ENCODE measurements at regions not wholly inside any gene's neighbourhood (a gene's known extent, or its start where the extent isn't known, plus 50 kb on each side); places are given as distances from the start of the nearest gene placed in this dataset.

DNA sequence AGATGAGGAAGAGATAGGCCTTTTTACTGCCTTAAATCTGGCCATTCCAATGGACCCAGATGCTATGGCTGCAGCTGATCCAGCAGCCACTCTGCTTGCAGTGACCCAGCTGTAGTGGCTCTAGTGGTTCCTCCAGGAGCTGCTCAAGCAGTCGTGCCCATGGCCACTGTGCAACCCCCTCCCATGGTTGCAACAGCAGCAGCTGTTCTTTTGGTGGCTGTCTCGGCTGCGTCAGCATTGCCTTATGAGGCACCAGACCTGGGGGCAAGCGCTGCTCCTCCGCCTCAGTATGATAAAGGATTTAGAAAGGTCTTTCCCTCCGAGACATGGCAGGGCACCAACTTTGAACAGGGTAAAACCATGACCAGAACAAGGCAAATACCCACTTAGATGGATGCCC is 384.9 kb upstream of the DCC start:
- DNase-seq, result no peak

DNA sequence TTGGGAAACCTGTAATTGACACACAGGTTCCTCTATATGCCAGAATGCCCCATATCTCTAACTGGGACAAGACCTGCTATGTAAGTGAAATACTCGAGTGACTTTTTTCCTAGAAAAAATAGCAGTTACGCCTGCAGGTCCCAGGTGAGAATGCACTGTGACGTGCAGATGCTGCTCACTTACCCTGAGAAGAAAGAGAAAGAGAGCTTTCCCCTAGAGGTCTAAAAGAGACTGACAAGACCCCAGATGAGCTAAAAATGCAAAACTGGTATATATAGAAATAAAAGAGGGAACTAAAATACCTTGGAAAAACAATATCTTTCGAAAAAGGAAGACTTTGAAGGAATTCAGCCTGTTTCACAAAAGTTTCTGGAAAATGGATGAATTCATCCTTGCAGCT is 383.0 kb upstream of the DCC start:
- DNase-seq, result no peak

GRCh38 chr18:51980101-51980500 is 359.9 kb upstream of the DCC start:
- DNase-seq, result no peak

DNA sequence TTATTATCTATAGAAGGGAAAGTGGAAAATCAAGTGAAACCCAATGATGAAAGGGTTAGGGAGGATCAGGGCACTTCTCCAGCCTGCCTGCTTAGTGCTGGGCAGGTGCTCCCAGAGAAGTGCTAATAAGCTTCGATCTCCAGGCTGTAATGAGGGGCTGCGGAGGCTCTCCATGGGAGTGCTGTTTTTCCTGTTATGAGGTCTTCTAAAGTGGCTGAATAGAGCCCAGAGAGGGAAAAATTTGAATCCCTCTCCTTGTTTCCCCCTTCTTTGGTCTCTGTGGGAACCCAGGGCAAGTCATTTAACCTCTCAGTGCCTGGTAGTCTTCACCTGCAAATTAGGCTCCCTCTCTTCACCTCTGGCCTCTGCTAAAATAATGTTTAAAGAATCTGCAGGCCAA is 351.7 kb upstream of the DCC start:
- DNase-seq, result peak; percentile 92

- no peak for DNase-seq
Observed at GRCh38 chr18:51997129-51997528, 342.9 kb upstream of the DCC start.

DNA sequence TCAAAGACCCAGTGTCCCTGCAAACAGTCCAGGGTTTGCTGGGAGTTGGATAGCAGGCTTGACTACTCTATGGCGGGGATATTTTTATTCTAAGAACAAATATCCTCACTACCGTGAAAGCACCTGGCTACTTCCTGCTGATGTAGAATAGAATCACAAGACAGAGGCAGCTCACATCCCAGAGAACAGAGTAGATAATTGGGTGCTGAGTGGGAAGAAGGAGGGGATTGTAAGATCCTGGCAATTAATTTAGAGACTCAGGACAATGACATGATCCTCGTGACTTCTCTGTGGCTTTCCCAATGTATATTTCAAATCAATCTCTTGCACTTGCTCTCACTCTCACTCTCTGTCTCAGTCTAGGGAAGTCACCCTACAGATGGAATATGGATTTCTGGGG is 341.9 kb upstream of the DCC start:
- DNase-seq, result no peak

DNA sequence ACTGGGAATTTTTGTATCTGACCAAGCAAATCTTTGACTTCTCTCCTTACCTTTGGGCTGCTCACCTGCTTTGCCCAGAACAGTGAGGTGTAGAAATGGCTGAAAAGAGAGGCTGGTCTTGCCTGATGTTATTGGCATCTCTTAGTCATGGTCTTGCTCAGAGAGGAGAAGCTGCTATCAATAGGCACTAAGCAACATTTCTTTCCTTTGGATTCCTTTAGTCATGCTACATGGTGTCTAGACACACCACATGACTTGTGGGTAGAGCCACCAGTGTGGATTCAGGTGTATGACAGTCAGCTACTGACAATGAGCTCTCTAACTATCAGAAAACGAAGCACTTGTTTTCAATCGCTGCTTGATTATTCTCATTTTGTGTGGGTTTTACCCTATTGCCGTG is 341.3 kb upstream of the DCC start:
- no peak for DNase-seq

GRCh38 chr18:51999351-51999750 is 340.6 kb upstream of the DCC start:
- DNase-seq, result no peak

DNA sequence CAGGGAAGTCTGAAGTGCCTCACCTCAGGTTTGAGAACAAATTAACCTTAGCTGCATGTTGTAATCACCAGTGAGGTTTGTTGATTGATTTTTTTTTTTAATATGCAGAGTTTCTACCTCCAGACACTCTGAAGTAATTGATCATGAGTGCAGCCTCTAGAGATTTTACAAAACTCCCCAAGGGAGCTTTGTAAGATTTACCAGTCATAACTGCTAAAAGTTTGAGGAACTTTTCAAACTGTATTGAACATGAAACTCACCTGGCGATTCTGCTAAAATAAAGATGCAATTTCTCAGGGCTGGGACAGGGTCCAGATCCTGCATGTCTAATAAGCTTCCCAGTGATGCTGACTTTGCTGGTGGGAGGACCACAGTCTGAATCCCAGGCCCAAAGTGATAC is 339.6 kb upstream of the DCC start:
- no peak for DNase-seq

DNA sequence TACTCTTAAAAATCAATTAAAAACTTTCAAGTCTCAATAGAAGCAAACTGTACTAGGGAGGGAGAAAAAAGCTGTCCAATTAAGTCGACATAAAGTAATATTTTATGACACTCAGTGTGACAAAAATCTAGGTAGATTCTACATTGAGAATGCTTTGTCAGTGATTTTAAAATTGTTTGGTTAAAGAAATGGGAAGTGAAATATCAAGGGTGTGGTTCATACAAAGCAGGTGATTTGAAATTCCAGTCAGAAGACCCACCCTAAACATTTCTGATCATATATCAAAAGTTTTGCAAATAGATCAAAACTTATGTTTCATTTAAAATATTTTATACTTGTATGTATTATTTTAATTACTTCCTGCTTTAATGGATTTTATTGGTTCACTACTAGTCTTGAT is 338.9 kb upstream of the DCC start:
- no peak for DNase-seq

DNA sequence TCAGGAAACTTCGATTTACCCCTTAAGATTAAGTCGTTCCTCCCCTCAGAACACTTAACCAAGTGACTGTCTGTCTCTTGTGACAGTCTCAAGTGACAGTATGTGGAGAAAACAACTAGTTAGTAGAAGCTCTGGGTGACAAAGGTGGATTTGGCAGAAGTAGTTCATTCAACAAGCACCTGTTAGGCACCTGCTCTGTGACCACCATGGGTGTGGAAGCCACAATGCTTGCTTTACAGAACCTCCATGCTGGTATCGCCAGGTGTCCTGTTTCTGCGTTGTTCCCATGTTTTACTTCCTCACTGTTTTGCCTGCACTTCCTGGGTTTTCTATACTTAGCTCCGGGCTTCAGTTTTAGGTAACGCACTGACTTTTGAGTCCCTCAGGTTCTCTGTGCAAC is 337.4 kb upstream of the DCC start:
- DNase-seq, result no peak

GRCh38 chr18:52007105-52007504 is 332.9 kb upstream of the DCC start:
- DNase-seq, result no peak

DNA sequence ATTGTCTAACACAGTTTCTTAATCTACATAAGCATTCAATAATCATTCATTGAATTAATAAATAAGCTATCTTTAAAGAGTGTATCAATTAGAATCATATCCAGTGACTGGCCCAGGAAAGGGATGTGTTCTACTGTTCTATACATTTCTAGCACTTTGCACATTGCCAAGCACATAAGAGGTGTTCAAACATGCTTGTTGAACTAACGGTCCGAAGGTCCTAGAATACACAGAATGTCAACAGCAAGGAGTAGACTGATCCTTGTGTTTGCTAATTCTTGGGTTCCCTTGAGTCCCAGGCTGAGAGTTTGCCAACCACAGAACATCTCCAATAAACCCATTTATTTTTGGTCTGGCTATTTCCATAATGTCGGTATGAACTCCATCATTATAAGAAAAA is 331.7 kb upstream of the DCC start:
- no peak for DNase-seq

- DNase-seq, result no peak
Observed at GRCh38 chr18:52008736-52009135, 331.3 kb upstream of the DCC start.

GRCh38 chr18:52009958-52010357 is 330.0 kb upstream of the DCC start:
- no peak for DNase-seq

DNA sequence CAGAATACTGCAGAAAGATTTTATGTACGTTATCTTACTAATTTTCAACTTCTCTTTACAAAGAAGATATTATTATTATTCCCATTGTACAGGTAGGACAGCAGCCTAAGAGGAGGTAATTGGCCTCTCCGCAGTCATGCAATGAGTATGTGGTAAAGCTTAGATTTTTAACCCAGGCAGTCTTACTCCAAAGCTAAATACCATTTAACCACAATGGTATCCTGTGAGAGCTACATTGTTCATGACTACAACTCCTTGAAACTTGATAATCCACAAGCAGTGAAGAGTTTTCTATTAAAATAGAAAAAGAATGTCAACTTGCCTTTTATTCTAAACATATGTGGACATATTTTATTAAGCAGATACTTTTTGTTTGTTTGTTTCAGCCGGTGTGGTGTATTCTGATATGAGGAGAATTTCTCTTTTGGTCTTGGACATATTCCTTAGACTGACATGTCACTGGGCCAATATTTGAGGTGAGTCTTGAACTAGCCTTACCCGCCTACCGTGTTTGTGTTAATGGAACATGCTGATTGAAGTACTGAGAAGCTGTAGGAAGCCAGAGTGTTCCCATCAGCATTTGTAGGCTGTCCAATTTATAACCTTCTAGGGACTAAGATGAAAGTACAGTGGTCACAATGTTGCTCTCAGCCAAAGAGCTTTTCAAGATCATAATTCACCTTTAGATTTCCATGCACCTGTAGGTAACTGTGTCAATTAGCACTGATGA is 293.9 kb upstream of the DCC start:
- DNase-seq, result peak; percentile 41

DNA sequence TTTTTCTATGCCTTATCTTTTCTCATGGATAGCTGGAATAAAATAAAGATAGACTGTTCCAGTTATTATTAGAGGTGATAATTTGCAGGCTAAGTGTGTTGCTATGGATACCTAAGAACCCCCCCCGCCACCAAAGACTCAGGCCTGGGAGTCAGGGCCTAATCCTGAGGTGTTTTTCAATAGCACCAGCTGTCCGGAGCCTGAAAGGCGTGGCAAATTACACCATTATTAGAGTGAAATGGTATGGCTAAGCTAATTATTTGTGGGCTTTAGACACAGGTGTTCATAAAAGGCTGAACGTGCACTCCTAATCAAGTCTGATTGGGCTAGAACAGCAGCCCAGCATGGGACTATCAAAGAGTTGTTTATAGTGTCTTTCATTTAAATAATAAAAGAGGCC is 293.2 kb upstream of the DCC start:
- DNase-seq, result peak; percentile 67

DNA sequence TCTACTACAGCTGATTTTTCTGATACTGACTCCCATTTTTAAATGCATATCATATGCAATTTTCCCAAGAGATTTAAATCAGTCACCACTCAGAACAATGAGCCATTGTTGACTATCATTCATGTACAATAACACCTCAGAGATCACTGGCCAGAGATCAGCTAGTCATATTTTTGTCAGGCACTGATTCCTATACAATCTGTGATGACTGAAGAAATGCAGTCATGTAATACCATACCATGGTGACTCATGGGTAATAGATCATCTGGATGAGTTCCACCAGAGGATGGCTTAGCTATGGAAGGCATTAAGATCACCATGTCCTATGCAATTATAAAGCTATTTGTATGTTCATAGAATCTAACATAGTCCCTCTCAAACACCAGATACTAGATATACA is 285.7 kb upstream of the DCC start:
- DNase-seq, result no peak

DNA sequence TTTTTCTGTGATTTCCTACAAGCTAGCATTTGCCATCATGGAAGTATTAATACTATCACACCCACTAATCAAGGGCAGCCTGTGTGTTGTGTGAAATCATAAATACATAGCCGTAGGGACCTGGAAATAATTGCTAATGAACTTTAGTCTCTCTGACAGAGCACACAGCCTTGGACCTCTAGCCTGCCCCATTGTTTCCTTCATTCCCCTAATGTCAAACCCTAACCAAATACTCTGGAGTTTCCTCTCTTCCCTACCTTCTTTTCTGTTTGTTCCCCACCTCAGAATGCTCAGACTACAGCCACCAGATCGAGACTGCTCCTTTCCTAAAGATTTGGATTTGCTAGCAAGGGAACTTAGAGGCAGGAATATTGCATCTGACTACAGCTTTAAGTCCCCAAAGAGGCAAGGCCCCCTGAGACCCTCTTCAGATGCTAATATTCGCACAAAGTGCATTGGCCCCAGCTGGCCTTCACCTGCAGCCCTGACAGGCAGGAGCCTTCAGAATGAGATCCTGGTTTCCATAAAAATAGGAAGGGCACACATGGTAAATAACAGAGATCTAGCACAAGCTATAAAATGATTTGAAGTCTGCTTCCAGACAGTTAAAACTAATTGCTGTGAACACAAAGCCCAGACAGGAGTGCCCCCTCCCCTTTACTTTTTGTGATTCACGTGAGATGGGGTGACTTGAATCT is 279.2 kb upstream of the DCC start:
- DNase-seq, result no peak

DNA sequence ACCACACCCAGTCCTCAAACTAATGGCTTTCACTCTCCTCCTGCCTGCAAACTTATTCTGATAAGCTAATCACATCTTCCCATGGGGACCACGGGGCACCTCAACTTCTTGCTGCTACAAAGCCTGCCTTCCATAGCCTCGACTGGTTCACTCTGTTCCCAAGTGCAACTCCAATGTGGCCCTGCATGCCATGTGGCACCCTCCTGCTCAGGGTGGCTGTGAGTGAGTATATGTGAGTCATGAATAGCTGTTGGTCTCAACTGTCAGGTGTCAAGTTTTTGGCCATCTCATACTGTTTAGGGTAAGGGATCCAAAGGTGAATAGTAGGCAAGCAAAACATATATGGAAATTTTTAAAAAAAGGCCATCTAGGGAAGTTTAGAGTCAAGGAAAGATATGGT is 276.1 kb upstream of the DCC start:
- no peak for DNase-seq

GRCh38 chr18:52069201-52069600 is 270.8 kb upstream of the DCC start:
- no peak for DNase-seq

GRCh38 chr18:52070291-52070756 is 269.7 kb upstream of the DCC start:
- DNase-seq, result no peak

DNA sequence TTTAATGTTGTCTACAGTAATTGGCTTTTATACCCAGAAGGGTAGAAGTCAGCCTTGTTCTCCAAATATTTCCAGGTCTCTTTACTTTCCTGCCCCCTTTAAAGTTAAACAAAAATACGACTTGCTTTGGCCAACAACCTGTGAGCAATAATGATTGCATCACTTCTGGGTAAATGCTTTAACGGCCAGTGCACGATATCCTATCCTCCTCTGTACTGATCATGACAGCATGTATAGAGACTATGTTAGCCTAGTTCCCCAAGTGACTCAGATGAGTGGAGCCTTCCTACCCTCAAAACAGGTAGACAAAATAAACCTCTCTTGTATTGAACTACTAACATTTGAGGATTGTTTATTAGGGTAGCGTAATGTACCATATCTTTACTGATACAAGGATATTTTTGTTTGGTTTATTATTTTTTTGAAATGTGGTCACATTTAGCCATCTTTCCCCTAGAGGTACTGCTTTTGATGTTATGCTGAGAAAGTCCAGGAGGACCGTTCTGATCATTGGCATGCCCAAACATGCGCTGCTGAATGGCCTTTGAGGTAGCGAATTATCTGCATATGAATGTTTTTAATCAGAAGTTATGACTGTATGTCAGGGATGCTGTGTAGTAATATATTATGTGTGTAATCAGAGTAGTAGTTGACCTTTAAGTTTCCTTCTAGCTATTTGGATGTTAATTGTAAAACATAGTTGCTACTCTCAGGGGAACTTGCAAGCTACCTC is 262.6 kb upstream of the DCC start:
- no peak for DNase-seq

- DNase-seq, result no peak
Observed at GRCh38 chr18:52082246-52082645, 257.8 kb upstream of the DCC start.

All from NCI-H2227 treated with DMSO at 0.1 percent for 48 hours (cell line).